Colonic mucosa (tissue), 4 donors: ENCODE measurements at regions not wholly inside any gene's neighbourhood (a gene's known extent, or its start where the extent isn't known, plus 50 kb on each side); places are given as distances from the start of the nearest gene placed in this dataset.

Experiments used
- DNase-seq: peaks from one replicate; pipeline ENCODE4 v3.0.0-alpha.2; 2020
- H3K27ac ChIP-seq: fragments of 200-600 bp; one replicate; pipeline ENCODE4 v1.8.0; 2021
- H3K27me3 ChIP-seq: fragments of 200-600 bp; one replicate; pipeline ENCODE4 v1.8.0; 2021
- H3K36me3 ChIP-seq: fragments of 200-600 bp; one replicate; pipeline ENCODE4 v1.8.0; 2021
- H3K4me1 ChIP-seq: fragments of 200-600 bp; one replicate; pipeline ENCODE4 v1.8.0; 2021; ENCODE audit warnings: mild to moderate bottlenecking
- H3K4me3 ChIP-seq: fragments of 200-600 bp; one replicate; pipeline ENCODE4 v1.8.0; 2021
- H3K9ac ChIP-seq, 2 donors: one replicate each; pipeline ENCODE4 v1.7.0; 2013; ENCODE audit warnings: control low read depth in 2 of 2, low read depth in 2 of 2, low read length in 2 of 2
- H3K9me3 ChIP-seq: fragments of 200-600 bp; one replicate; pipeline ENCODE4 v1.8.0; 2021
- CTCF ChIP-seq: fragments of 200-600 bp; IDR thresholded peaks from one replicate; pipeline ENCODE4 v1.8.0; 2022; ENCODE audit warnings: antibody characterized with exemption, mild to moderate bottlenecking
- intact Hi-C: fragments of 100-400 bp; cut with DNase I; formaldehyde crosslinking; loops from one replicate; pipeline ENCODE4 v1.14.1; 2022
- donor health status: healthy.
- donor health status: DM: no; HTN: no; CAD: no.
- donor health status: DM: no; HTN: no; CAD: no.

GRCh38 chr12:127005406-127005805, 1261.6 kb upstream of the TMEM132C start:
- DNase-seq = no peak
- intact Hi-C loops = no loop called here
- Histone ChIP-seq H3K36me3 (no peaks in the 10 kb centered on the region), H3K9me3 (no peaks in the 10 kb centered on the region), H3K27ac (no peak overlapping the region), H3K27me3 (no peaks in the 10 kb centered on the region), H3K4me3 (no peak overlapping the region), H3K9ac (no peak overlapping the region), H3K4me1 (no peaks in the 10 kb centered on the region)
- TF ChIP-seq CTCF = no peak

DNA sequence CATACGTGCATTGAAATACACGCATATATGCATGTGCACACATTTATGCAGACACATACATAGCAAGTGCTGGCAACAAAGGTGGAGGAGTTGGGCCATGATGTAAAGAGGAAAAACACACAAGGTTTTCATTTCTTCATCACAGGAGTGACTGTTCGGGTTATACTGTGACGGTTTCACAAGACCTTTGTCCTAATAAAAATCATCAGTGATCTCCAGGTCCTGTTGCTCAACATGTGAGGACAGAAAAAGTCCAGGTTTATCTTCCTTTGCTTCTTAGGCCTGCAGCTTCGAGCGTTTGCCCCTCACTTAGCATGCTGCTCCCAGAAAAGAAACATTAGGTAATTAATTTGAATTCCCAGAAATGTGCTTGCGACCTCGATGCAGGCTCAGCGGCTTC, 1260.0 kb upstream of the TMEM132C start:
- Histone ChIP-seq H3K9ac (no peak overlapping the region), H3K27me3 (no peaks in the 10 kb centered on the region), H3K4me3 (no peak overlapping the region), H3K36me3 (no peaks in the 10 kb centered on the region), H3K4me1 (no peaks in the 10 kb centered on the region), H3K27ac (no peak overlapping the region), H3K9me3 (no peaks in the 10 kb centered on the region)
- DNase-seq = no peak
- intact Hi-C loops = no loop called here
- no peak for TF ChIP-seq CTCF

DNA sequence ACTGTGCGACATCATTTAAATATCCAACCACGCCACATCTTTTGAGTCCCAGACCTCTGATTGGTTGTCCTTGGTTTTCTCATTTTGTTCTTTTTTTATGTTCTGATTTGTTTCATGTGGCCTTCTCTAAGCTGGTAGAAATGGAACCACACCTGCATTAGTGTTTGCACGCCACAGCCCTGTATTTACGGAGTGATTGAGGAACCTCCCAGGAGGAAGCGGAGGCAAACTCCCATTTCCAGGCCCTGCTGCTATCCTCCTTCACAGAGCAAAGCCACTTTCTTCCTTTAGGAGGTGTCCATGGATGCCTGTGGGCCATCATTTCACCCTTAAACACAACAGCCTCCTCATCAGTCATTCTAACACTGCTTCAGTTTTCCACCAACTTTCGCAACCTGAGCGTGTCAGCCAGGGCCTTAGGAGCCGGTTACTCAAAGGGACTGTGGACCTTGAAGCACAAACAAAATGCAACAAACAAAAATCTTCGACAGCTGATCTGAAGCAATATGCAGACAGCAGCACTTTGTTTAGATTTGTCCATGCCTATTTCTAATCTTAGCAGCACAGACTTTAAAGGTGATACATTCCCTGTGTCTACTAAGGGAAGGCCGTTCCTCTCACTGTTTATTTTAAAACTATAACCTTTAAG, 1258.1 kb upstream of the TMEM132C start:
- intact Hi-C loops = no loop called here
- no peak overlapping the region for H3K4me3 ChIP-seq
- H3K4me1 ChIP-seq = no peaks in the 10 kb centered on the region

DNA sequence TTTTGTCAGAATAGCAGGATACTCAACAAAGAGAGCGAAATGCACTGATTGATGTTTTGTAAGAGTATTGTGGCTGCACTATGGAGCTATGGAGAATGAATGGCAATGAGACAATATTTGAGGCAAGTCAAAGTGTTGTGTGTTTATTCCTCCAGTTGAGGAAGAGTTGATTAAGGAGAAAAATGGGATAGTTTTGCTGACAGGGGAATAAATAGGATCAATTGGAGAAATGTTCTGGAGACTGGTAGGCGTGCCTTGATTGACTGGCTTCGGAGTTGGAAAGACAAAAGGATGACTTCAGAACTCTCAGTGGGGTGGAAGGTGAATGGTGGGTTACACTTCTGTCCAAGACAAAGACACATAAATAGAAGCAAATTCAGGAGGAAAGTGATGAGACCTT, 1254.9 kb upstream of the TMEM132C start:
- Histone ChIP-seq H3K27me3 (no peaks in the 10 kb centered on the region), H3K27ac (no peak overlapping the region), H3K9me3 (no peaks in the 10 kb centered on the region), H3K9ac (no peak overlapping the region), H3K4me1 (no peaks in the 10 kb centered on the region), H3K36me3 (no peaks in the 10 kb centered on the region), H3K4me3 (no peak overlapping the region)
- intact Hi-C loops = no loop called here
- no peak for TF ChIP-seq CTCF
- no peak for DNase-seq

More for the DNA sequence above, 1258.1 kb upstream of the TMEM132C start:
- TF ChIP-seq CTCF = no peak
- Histone ChIP-seq H3K9ac (no peak overlapping the region), H3K9me3 (no peaks in the 10 kb centered on the region), H3K27me3 (no peaks in the 10 kb centered on the region), H3K36me3 (no peaks in the 10 kb centered on the region), H3K27ac (peak overlapping the region; percentile 42)
- DNase-seq = peak; percentile 31

DNA sequence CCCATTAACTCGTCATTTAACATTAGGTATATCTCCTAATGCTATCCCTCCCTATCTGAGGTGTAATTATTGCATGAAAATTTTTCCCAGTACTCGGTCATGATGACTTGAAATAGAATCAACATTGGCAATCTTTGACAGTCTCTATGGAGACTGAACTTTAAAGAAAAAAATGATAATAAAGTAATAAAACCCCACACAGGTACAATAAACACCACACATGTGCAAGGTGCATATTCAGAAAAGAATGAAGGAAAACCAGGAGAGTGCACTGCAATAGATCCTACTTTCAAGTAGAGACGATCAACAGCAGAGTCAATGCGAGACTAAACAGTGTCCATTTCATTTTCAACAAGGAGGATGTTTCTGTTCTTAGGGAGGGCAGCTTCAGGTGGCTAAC, 1253.8 kb upstream of the TMEM132C start:
- no peaks in the 10 kb centered on the region for H3K4me1 ChIP-seq
- intact Hi-C loops = no loop called here
- no peaks in the 10 kb centered on the region for H3K9me3 ChIP-seq
- DNase-seq = no peak
- H3K27ac ChIP-seq = no peak overlapping the region
- no peak overlapping the region for H3K4me3 ChIP-seq
- TF ChIP-seq CTCF = no peak
- no peak overlapping the region for H3K9ac ChIP-seq
- H3K27me3 ChIP-seq = no peaks in the 10 kb centered on the region
- no peaks in the 10 kb centered on the region for H3K36me3 ChIP-seq
